ENCODE measurements at regions not wholly inside any gene's neighbourhood (a gene's known extent, or its start where the extent isn't known, plus 50 kb on each side); places are given as distances from the start of the nearest gene placed in this dataset.

DNA sequence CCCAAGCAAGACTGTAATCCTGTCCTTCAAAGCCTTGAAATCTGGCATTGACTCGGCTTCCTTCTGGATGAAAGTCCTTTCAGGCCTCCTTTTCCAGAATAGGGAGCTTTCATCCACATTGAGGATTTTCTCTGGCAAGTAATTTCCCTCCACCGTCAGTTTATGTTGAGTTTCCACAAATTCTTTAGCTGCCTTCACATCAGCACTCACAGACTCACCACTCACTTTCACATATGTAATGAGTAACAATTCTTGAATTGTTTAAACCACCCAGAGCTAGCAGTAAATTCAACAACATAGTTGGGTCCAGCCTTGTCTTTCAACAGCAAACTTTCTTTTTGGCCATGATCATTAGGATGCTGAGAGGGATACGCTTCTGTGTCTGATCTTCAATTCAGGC, 84.3 kb upstream of the PRDM11 start:
- DNase-seq (ENCODE audit: low read depth in 4 of 4, low spot score in 3 of 4) = no peak

DNA sequence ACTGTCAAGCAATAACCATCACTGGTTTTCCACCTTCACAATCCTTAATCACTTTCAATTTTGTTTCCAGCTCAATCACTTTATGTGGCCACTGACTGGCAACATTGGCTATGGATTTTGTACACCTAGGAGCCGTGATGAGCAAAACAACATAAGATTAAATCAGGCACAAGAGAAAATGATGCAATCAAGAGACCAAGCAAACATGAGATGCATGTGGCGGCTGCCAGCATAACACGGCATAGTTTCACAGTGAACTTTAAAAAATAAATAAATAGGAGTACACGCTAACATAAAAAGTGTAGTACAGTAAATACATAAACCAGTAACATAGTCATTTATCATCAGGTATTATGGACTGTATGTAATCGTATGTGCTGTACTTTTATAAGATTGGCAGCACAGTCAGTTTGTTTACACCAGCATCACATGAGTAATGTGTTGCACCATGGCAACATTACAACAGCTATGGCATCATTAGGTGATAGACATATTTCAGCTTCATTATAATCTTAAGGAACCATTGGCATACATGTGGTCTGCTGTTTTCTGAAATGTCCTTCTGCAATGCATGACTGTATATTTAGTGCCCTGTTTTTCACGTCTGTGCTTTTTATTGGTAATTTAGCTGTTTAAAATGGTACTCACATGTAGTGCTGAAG, 83.3 kb upstream of the PRDM11 start:
- no peak for DNase-seq (ENCODE audit: low read depth in 4 of 4, low spot score in 3 of 4)

DNA sequence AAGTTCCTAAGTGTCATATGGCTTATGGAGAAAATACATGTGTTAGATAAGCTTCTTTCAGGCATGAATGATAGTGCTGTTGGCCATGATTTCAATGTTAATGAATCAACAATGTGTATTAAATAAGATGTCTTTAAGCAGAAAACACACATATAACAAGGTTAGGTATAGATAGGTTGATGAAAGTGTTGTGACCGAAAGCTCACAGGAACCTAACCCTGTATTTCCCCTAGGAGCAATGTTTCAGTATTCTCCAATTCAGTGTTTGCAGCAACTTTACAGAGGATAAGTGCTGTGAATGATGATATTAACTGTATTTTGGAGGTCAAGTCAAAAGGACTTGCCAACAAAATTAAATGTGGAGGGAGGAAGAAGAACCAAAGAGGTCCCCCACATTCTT, 82.8 kb upstream of the PRDM11 start:
- DNase-seq (ENCODE audit: low read depth in 4 of 4, low spot score in 3 of 4) = no peak

DNA sequence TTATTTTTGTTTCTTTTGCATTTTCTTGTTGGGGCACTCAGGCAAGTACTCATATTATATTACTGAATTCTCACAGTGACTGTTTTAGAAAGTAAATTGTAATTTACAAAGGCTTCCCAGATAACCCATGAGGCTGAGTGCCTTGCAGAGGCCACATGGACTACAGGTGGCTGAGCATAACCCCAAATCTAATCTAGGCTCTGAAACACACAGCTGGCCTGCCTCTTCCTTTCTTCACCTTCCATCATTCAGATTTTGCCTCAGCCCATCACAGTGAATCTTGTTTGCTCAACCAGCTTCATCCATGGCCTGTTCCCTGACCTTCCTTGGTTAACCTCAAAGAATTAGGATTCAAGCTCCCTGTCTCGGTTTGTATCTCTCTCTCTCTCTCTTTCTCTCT, 78.5 kb upstream of the PRDM11 start:
- DNase-seq (ENCODE audit: low read depth in 4 of 4, low spot score in 3 of 4) = no peak

DNA sequence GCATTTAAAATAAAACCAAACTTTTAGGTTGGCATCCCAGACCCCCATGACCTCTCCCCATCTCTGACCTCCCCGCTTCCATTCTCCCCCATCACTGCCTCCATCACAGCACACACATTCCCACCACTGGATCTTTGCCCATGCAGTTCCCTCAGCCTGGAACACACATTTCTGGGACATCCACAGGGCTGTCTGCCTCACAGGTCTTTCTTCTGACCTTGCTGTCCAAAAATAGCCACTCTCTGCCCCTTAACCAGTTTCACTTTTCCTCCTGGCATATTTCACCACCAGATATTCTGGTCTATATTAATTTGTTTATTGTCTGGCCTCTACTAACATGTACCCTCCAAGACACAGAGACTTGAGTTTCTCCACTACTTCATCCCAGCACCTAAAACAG, 75.2 kb upstream of the PRDM11 start:
- no peak for DNase-seq (ENCODE audit: low read depth in 4 of 4, low spot score in 3 of 4)

DNA sequence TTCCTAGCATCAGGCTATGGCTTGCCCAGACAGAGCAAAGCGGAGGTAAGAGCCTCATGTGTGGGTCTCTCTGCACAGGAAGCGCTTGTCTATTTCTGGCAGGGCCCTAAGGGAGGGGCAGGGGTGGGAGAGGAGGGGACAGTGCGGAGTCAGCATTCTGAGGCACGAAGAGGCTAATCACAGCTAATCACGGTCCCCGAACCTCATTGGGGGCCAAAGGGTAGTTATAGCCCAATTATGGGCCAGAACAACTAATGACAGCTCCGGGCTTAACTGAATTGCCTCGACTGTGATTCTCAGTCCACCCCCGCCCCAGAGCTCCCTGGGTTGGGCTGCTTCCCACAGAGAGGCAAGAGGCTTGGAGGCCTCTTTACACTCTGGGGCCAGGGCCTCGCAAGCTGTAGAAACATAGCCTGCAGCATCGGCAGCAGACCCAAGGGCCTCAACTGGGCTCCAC, 72.7 kb upstream of the PRDM11 start:
- DNase-seq (ENCODE audit: low read depth in 4 of 4, low spot score in 3 of 4) = no peak

DNA sequence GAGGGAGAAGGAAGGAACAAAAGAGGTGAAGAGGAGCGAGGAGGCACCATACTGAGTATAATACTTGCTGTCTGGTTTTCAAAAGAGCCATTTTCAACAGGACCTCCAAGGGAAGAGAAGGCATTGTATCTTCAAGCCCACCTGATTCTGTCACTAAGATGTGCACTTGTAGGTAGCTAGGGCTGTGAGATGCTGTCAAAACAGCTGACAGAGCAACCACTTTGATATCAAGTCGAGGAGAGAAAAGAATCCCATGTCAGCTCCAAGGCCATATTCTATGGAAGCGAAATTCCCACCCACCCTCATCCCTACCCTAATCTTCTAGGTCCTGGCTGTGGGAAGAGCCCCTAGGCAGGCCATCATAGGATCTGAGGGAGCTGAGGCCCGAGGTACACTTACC, 70.9 kb upstream of the PRDM11 start:
- DNase-seq (ENCODE audit: low read depth in 4 of 4, low spot score in 3 of 4) = no peak

DNA sequence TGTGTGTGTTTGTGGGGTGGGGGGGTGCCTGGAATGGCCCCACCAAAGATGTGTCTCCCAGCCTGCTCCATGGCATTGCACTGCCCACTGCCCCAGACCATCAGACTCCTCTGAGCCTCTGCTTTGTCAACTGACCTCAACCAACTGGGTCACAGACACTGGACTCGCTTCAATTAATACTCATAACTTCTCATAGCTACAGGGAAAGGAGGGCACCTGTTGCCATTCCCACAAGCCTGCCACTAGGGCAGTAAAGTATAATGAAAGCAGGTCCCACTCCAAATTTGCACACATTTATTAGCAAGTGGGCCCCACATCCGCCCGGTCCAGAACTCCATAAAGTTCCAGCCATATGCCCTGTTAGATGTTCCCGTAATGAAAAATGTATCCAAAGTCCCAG, 70.5 kb upstream of the PRDM11 start:
- DNase-seq (ENCODE audit: low read depth in 4 of 4, low spot score in 3 of 4) = no peak

DNA sequence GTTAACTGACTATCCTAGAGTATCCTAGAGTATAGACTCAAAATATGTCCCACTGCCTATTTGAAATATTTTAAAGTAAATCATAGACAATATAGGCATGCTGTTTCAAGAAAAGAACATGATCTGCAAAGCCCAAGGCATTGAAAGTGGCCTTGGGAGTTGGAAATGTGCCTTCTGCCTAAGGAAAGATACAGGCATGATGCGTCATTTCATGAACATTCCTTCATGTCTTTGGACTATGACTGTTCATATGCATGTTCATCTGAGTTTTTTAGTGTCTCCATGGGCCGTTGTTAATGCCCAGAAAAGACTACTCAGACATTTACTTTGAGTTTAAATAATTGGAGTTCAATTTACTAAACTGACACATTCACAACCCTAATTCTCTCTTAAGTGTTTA, 69.7 kb upstream of the PRDM11 start:
- no peak for DNase-seq (ENCODE audit: low read depth in 4 of 4, low spot score in 3 of 4)

DNA sequence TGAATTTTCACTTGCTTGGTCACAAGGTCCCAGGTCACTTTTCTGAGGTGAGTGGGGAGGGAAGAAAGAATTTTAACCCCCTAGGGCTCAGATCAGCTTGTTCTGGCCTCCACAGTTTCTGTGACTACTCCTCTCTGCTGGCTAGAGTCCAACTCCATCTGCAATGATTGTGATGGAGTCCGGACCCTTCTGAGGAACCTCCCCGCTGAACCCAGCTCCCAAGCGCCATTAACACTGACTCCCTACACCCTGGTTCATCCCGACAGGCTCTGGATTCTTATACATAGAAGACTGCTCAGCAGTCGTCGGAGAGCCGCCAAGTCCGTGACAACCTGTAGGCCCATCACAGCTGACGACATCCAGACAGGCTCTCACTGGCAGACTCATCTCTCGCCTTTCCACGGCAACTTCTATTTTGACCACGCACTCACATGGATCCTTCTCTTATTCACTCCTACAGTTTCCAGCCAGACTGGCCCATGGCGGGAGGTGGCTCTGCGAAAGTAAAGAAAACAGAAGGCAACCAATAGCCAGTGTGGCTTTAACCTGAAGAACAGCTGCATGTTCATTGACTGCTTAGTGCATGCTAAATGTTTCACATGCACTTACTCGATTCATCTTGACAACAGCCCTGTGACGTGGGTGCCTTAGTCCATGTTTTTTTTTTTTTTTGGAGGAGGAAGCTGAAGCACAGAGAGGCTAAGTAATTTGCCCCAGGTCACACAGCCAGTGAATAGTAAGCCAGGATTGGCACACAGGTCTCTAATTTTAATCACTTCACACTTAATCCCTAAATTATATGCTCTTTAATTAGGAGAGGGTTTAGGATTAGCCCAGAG, 68.0 kb upstream of the PRDM11 start:
- DNase-seq (ENCODE audit: low read depth in 4 of 4, low spot score in 3 of 4) = no peak

DNA sequence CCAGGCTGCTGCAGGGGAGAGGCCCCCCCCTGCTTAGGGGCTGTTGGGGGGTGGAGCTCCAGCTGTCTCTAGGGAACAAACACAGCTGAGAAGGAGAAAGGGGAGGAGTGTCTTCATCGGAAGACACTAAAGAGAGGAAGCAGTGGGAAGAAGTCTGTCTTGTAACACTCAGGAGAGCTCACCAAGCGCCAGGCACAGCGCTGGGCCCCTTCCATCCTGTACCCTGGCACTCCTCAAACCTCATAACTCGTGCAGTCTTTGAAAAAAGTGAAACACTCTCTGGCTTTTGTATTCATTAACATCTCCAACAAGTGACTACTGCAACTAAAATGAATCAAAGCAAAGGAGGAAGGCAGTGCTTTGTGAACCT, 67.4 kb upstream of the PRDM11 start:
- no peak for DNase-seq (ENCODE audit: low read depth in 4 of 4, low spot score in 3 of 4)

DNA sequence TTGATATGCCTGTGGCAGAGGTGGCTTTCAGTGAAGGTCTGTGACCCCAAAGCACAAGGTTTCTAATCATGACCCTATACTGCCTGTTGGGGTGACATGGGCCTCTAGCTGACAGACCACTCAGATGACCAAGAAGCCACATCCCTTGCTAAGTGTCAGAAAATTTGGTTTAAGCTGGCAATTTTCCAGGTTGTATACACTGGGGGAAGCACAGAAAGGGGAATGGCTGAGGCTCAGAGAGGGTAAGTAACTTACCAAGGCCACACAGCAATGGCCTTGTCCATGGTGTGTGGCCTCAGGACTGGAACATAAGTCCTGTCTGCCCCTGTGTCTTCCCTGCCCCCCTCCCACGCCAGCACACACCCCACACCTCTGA, 66.9 kb upstream of the PRDM11 start:
- no peak for DNase-seq (ENCODE audit: low read depth in 4 of 4, low spot score in 3 of 4)

DNA sequence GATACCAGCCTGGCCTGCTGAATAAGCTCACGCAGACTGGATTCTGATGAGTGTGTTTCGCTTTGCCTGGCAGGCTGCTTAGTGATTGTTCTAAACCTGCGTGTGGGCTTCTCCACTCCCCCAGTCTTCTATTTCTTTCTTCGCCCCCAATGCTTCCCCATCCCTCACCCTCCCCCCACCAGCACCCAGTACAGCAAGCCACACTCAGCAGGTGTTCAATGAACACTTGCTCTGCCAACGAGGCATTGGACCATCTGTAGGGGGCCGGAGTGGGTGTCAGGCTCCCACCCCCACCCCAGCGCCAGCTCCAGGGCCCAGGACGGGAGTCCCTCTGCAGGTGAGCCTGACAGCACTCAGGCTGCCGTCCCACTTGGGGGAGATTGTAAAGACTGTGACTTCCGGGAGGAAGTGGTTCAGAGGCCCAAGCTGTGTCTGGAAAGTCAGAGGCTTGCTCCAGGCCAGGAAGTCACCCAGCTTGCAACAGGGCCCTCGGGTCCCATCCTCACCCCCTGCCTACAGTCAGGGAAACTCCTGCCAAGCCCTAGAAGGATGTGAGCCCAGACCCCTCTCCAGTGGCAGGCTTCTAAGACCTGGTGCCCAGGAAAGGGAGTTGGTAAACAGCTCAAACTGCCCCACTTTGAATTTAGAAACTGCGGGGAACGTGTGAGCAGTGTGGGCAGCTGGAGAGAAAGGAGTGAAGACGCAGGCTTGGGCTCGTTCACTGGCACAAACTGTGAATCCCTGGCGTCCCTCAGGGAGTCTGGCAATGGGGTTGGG, 66.3 kb upstream of the PRDM11 start:
- no peak for DNase-seq (ENCODE audit: low read depth in 4 of 4, low spot score in 3 of 4)

DNA sequence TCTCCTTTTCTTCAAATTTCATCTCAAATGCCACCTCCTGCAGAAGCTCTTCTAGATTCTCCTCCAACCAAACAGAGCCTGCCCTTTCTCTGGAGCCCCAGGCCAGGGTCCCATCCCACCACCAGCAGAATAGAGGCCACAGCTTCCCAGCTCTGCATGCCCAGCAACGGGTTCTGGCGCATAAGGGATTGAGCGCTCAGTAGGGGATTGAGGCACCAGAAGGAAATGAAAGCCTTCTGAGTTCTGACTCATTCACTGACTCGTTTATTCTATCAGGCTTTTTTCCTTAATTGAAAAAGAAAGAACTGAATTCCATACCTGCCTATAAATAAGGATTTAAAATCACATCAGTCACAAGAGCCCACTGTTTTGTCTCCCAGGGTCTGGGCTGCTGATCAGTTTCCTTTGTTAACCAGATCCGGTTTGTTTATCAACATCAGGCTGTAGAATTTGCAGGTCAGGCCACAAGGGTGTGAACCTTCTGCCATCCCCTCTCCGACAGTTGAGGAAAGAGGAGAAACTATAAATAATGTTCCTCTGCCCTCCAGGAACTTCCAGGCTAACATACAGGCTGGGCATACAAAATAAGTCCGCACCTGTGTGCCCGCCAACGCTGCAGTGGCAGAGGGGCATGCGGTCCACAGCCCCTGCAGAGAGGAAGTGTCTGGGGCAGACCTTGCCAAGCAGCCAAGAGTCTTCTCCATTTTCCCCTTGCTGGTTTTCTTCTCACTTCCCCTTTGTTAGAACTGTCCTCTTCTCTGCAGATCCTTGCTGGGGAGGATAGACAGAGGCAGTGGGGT, 63.5 kb upstream of the PRDM11 start:
- DNase-seq (ENCODE audit: low read depth in 4 of 4, low spot score in 3 of 4) = no peak

DNA sequence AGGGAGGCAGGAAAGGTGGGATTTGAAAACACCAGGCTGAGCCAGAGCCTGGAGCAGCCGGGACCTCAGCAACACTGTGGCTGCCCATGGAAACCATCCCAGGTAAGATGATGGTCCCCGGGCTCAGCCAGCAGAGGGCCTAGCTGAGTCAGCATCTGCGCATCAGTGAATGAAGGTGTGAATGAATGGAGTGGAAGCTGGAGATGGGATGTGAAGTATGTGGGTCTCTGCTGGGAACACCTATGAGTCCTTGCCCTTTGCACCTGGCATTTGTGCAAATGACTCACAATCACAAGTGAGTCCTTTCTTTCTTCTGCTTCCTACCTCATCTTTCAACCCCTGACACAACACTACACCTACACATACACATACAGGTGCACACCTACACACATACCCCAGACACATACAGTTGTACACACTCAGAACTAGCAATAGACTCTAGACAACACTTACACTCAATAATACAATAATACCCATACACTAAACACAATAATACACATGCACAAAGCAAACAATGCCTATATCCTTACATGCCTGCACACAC, 62.8 kb upstream of the PRDM11 start:
- DNase-seq (ENCODE audit: low read depth in 4 of 4, low spot score in 3 of 4) = no peak

DNA sequence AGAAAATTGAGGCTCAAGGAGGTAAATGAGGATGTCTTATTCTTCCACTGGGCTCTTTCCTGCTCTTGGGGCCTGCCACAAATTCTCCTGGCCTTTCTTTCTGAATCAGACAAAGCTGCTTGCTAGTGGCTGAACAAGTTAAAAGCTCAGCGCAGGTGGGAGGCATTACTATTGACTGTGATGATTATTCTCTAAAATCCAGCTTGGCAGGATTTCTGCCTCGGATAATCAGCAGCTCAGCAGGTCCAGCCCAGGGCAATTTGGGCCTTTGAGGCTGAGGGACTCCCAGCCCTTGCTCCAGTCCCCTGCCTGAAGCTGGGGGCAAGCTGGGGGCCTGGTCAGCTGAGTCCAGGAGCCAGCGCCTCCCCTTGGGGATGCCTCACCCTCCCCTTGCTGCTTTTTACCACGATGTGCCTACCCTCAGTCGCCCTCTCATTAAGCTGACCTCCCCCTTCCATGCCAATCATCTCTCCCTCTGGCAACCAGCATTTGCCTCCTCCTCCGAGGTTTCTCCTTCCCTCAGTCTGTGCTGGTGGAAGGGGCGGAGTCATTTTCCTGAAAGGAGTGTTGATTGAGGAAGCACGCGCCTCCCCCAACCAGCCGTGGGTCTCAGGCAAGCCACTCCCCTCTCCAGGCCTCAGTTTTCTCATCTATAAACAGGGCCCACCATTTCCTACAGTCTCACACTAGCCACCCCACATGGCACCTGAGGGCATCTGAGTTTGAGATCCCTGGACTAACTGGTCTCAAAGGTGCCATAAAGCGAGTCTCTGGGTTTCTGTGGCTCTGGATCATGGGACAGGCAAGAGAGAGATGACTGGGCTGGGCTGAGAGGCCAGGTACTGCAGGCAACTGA, 60.6 kb upstream of the PRDM11 start:
- DNase-seq (ENCODE audit: low read depth in 4 of 4, low spot score in 3 of 4) = no peak

DNA sequence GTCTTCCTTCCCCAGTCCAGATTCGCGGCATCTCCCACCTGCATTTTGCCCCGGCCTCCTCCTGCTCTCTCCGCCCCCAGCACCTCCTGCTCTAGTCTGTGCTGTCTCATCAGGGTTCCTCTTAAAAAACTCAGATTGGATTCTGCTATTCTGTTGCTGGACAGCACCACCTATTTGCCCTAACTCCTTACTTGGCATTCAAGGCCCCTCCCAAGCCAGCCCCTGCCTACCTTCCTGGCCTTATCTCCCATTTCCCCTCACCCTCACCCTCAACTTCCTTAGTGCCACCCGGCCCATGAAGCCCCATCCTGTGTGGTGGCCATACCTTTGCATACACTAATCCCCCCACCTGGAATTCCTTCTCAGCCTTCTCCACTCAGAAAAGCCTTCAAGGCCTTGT, 59.9 kb upstream of the PRDM11 start:
- no peak for DNase-seq (ENCODE audit: low read depth in 4 of 4, low spot score in 3 of 4)

DNA sequence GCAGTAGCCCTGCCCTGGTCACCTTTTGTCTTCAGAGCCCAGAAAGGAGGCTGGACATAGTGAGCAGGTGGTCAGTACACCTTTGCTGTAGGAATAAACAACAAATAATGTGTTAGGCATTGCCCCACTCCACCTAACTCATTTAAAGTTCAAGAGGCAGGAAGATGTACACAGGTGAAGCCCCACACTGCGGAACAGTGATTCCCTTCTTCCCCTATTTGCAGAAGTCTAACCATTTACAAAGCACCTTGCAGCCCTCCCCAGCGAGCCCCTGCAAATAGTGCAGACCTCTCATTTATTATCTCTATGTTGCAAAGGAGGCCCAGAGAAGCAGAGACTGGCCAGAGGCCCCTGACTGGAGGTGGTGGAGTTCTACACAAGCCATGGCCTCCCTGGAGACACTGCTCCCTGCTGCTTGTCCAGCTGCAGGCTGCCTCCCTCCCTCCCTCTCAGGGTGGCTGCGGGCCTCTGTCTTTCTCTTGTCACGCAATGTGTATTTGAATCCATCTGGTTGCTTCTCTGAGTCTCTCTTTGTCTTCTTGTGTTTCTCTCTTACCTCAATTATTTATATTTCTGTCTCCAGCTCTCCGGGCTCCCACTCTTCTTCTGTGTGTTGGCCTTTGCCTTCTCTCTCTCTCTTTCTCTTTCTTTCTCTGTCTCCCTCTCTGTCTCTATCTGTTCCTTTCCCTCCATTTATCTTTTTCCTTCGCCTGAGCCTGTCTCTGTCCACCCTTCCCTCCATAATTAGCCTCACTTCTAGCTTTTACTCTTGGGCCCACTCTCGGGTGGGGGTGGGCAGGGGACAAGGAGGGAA, 59.1 kb upstream of the PRDM11 start:
- no peak for DNase-seq (ENCODE audit: low read depth in 4 of 4, low spot score in 3 of 4)

DNA sequence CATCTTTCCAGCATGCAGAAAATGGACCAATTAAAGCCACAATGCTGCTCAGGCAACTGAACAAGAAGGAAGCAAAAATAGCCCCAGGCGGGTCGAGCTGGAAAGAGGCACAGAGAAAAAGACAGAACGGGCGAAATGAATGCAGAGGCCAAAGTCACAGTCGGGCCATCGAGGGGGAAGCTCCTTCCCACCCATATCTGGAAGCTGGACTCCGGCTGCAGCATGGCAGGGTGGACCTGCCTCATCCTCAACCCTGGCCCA, 58.6 kb upstream of the PRDM11 start:
- no peak for DNase-seq (ENCODE audit: low read depth in 4 of 4, low spot score in 3 of 4)
